ENCODE measurements at regions not wholly inside any gene's neighbourhood (a gene's known extent, or its start where the extent isn't known, plus 50 kb on each side); places are given as distances from the start of the nearest gene placed in this dataset.

DNA sequence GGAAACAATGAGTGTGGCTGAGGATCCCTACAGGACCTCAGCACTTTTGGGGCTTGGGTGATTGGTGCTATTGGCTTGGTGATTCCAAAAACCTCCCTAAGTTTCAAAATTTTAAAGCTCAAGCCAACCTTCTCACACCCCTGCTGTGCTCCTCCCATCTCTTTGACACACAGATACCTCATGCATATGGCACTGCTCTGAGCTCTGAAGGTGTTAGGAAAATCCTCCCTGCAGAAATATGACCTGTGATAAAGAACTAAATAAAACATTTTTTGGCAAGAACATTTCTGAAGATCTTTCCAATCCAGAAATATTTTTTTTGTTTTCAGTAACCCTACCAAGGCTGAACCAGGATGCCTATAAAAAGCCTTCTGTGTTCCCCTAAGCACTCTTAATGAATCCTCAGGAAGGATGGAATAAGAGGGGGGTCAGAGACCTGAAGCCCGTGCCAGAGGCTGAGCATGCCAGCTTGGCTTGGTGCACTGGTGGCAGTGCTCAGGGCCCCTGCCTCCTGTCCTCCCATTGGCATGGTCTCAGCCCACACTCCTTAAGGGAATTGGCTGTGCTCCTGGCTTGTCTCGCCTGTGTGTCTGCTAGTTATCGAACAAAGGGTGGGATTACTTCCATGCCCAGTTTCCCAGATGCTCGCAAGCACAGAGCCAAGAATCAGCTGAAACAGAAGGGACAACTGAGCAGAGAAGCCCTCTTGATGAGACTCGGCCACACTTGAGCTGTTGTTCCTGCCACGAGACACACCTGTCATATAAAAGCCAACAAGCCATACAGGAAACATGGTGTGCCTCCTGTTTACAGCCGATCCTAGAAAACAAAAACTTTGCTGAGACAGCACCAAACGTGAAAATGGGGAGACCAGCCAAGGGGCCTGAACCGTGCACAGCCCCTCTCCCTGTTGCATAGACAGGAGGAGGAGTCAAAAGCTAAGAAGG is 132.7 kb upstream of the EEA1 start:
- H3K27ac ChIP-seq (ENCODE audit: low read depth, low read length), result no peak overlapping the region
- H3K9me3 ChIP-seq (ENCODE audit: insufficient read depth, low read depth, low read length), result no peaks in the 10 kb centered on the region
- 0 out of 2 replicates have a peak, but pooled peaks cover 5% of the 10 kb centered on the region for H3K4me1 ChIP-seq (ENCODE audit: insufficient read depth, low read length)
- no peaks in the 10 kb centered on the region for H3K36me3 ChIP-seq (ENCODE audit: insufficient read depth, low read length)
- no peak overlapping the region for H3K9ac ChIP-seq (ENCODE audit: low read depth, low read length)
- H3K4me3 ChIP-seq (ENCODE audit: low read length), result no peak overlapping the region
- whole genome bisulfite sequencing, result 86% methylated on average over 9 of the region's 9 CpGs
- H3K27me3 ChIP-seq (ENCODE audit: insufficient read depth, low read length), result no peaks in the 10 kb centered on the region

DNA sequence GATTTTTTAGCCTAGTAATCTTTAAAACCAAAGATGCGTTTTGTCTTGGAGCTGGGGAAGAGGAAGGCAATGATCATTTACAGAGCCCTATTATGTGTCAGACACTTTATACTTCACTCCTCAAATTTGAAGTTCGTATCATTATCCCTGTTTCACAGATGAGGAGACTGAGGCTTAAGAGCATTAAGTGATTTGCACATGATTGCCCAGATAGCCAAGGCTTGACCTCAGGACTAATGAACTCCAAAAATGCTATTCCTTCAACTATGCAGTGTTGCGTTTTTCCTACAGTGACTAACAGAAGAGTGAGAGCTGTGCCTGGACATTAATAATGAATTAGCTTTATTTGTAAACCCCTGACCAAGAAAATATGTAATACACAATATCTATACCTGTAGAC is 136.8 kb upstream of the EEA1 start:
- no peaks in the 10 kb centered on the region for H3K9me3 ChIP-seq (ENCODE audit: insufficient read depth, low read depth, low read length)
- 93% methylated on average over 3 of the region's 3 CpGs for WGBS
- 0 out of 2 replicates have a peak, but pooled peaks cover 4% of the 10 kb centered on the region for H3K4me1 ChIP-seq (ENCODE audit: insufficient read depth, low read length)
- no peak overlapping the region for H3K4me3 ChIP-seq (ENCODE audit: low read length)
- H3K27ac ChIP-seq (ENCODE audit: low read depth, low read length), result no peak overlapping the region
- peaks cover 12% of the 10 kb centered on the region for H3K27me3 ChIP-seq (ENCODE audit: insufficient read depth, low read length)
- H3K36me3 ChIP-seq (ENCODE audit: insufficient read depth, low read length), result no peaks in the 10 kb centered on the region
- H3K9ac ChIP-seq (ENCODE audit: low read depth, low read length), result no peak overlapping the region

DNA sequence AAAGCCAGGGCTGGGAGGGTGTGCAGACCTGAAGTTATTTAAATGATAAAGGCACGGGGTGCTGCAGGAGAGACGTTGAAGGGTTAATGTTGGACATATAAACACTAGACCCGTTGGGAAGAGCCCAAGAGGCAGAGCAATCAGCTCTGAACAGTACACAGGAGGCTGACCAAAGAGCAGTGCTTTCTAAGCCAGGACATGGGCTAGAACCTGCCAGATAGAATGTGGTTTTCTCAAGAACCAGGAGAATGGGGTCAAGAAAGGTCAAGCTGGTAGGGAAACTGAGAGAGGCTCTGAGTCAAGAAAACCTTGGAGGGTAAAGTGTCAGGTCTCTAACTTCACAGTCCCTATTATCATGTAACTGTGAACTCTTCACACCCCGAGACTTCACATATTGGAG is 143.2 kb upstream of the EEA1 start:
- H3K9ac ChIP-seq (ENCODE audit: low read depth, low read length), result no peak overlapping the region
- H3K9me3 ChIP-seq (ENCODE audit: insufficient read depth, low read depth, low read length), result no peaks in the 10 kb centered on the region
- no peak overlapping the region for H3K4me3 ChIP-seq (ENCODE audit: low read length)
- H3K27me3 ChIP-seq (ENCODE audit: insufficient read depth, low read length), result peaks cover 39% of the 10 kb centered on the region
- WGBS, result 46% methylated on average over 3 of the region's 4 CpGs
- peaks cover 4% of the 10 kb centered on the region for H3K4me1 ChIP-seq (ENCODE audit: insufficient read depth, low read length)
- no peak overlapping the region for H3K27ac ChIP-seq (ENCODE audit: low read depth, low read length)
- no peaks in the 10 kb centered on the region for H3K36me3 ChIP-seq (ENCODE audit: insufficient read depth, low read length)

DNA sequence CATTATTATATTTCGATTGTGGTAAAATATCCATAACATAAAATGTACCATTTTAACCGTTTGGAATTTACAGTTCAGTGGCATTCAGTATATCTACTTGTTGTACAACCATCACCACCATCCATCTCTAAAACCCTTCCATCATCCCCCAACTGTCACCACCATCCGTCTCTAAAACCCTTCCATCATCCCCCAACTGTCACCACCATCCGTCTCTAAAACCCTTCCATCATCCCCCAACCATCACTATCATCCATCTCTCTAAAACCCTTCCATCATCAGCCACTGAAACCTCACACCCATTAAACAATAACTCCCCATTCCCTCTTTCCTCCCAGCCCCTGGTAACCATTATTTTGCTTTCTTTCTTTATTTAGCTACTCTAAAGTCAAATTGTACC is 144.2 kb upstream of the EEA1 start:
- H3K4me1 ChIP-seq (ENCODE audit: insufficient read depth, low read length), result peaks cover 4% of the 10 kb centered on the region
- no peak overlapping the region for H3K27ac ChIP-seq (ENCODE audit: low read depth, low read length)
- no peak overlapping the region for H3K4me3 ChIP-seq (ENCODE audit: low read length)
- H3K27me3 ChIP-seq (ENCODE audit: insufficient read depth, low read length), result peaks cover 39% of the 10 kb centered on the region
- no peaks in the 10 kb centered on the region for H3K9me3 ChIP-seq (ENCODE audit: insufficient read depth, low read depth, low read length)
- H3K36me3 ChIP-seq (ENCODE audit: insufficient read depth, low read length), result no peaks in the 10 kb centered on the region
- no peak overlapping the region for H3K9ac ChIP-seq (ENCODE audit: low read depth, low read length)
- WGBS, result 57% methylated on average over 3 of the region's 4 CpGs

DNA sequence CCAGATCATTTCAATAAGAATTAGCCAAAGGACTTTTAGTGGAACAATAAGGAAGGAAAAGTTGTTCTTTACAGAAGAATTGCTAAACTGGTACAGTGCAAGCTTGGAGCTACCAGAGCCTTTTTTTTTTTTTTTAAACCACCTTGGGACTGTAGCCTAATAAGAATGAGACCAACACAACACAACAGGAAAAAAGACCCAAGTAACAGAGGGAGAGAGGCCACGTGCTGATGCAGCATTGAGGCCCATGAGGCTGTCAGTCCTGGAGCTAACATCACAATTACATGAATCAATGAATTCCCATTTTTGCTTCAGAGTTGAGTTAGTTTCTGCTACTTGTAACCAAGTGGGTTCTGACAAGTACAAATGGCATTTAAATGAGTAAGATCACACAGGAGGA is 149.0 kb upstream of the EEA1 start:
- Histone ChIP-seq H3K4me1 (ENCODE audit: insufficient read depth, low read length) (peaks cover 29% of the 10 kb centered on the region), H3K27me3 (ENCODE audit: insufficient read depth, low read length) (peaks cover 16% of the 10 kb centered on the region), H3K9ac (ENCODE audit: low read depth, low read length) (no peak overlapping the region), H3K36me3 (ENCODE audit: insufficient read depth, low read length) (no peaks in the 10 kb centered on the region), H3K27ac (ENCODE audit: low read depth, low read length) (no peak overlapping the region), H3K4me3 (ENCODE audit: low read length) (no peak overlapping the region), H3K9me3 (ENCODE audit: insufficient read depth, low read depth, low read length) (no peaks in the 10 kb centered on the region)
- 40% methylated on average over 1 of the region's 1 CpG for WGBS

DNA sequence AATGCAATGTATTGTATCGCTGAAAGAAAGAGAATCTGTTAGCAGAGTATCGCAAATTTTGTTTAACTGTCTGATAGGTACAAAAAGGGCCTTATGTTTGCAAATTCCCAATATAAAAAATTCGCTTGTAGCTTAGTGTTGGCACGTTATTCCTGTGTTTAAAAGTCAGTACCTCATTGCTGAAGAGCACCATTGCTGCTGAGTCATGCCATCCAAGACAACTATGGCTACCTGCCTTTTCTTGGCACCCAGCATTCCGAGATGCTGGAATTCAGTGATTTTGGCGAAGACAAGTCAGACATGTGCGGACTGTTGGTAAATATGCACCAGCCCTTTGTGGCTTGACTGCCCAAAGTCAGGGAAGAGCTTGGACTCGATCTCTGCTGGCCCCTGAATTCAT is 149.5 kb upstream of the EEA1 start:
- Histone ChIP-seq H3K27me3 (ENCODE audit: insufficient read depth, low read length) (peaks cover 11% of the 10 kb centered on the region), H3K4me1 (ENCODE audit: insufficient read depth, low read length) (peaks cover 29% of the 10 kb centered on the region), H3K27ac (ENCODE audit: low read depth, low read length) (no peak overlapping the region), H3K9ac (ENCODE audit: low read depth, low read length) (no peak overlapping the region), H3K4me3 (ENCODE audit: low read length) (no peak overlapping the region), H3K9me3 (ENCODE audit: insufficient read depth, low read depth, low read length) (no peaks in the 10 kb centered on the region), H3K36me3 (ENCODE audit: insufficient read depth, low read length) (no peaks in the 10 kb centered on the region)
- WGBS, result 96% methylated on average over 8 of the region's 8 CpGs

DNA sequence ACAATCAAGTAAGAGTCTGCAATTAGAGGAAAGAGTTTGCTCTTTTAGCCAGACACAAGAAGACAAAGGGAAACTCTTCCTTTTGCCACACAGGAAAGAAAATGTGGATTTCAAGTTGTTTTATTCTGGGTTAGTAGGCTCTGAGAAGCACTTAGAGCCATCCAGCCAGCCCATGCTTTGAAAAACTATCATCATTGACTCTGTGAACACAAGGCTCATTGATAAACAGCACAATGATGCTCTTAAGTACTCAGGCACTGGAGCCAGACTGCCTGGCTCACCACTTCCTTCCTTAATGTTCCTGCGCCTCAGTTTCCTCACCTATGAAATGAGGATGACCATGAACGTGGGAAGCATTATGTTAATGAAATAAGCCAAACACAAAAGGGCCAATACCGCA is 150.2 kb upstream of the EEA1 start:
- no peaks in the 10 kb centered on the region for H3K36me3 ChIP-seq (ENCODE audit: insufficient read depth, low read length)
- no peaks in the 10 kb centered on the region for H3K9me3 ChIP-seq (ENCODE audit: insufficient read depth, low read depth, low read length)
- no peak overlapping the region for H3K9ac ChIP-seq (ENCODE audit: low read depth, low read length)
- 94% methylated on average over 3 of the region's 3 CpGs for WGBS
- H3K4me1 ChIP-seq (ENCODE audit: insufficient read depth, low read length), result peaks cover 26% of the 10 kb centered on the region
- H3K27me3 ChIP-seq (ENCODE audit: insufficient read depth, low read length), result 0 out of 2 replicates have a peak, but pooled peaks cover 5% of the 10 kb centered on the region
- H3K27ac ChIP-seq (ENCODE audit: low read depth, low read length), result no peak overlapping the region; the same call in 1 of the 2 replicates
- H3K4me3 ChIP-seq (ENCODE audit: low read length), result no peak overlapping the region

DNA sequence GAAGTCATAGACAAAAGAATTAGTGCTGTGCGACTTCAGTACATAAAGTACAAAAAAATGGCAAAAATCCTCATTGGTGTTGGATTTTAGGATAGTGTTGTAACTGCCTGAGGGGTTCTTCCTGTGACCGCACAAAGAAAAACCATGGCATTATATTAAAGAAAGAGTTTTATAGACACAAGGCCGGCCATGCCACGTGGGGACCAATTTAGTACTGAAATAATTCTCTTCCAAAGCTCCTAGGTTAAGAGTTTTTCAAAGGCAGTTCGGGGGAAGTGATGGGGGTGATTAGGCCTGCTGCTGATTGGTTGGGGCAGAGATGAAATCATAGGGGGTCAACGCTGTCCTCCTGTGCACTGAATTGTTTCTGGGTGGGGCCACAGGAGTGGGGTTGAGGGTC is 150.9 kb upstream of the EEA1 start:
- 53% methylated on average over 6 of the region's 6 CpGs for WGBS
- H3K4me1 ChIP-seq (ENCODE audit: insufficient read depth, low read length), result peaks cover 25% of the 10 kb centered on the region
- H3K9ac ChIP-seq (ENCODE audit: low read depth, low read length), result peak overlapping the region; percentile 50; the same call in 1 of the 2 replicates
- 0 out of 2 replicates have a peak, but pooled peaks cover 5% of the 10 kb centered on the region for H3K27me3 ChIP-seq (ENCODE audit: insufficient read depth, low read length)
- no peaks in the 10 kb centered on the region for H3K9me3 ChIP-seq (ENCODE audit: insufficient read depth, low read depth, low read length)
- peak overlapping the region; percentile 88 for H3K27ac ChIP-seq (ENCODE audit: low read depth, low read length)
- H3K36me3 ChIP-seq (ENCODE audit: insufficient read depth, low read length), result no peaks in the 10 kb centered on the region
- peak overlapping the region; percentile 5; the same call in 1 of the 2 replicates for H3K4me3 ChIP-seq (ENCODE audit: low read length)

DNA sequence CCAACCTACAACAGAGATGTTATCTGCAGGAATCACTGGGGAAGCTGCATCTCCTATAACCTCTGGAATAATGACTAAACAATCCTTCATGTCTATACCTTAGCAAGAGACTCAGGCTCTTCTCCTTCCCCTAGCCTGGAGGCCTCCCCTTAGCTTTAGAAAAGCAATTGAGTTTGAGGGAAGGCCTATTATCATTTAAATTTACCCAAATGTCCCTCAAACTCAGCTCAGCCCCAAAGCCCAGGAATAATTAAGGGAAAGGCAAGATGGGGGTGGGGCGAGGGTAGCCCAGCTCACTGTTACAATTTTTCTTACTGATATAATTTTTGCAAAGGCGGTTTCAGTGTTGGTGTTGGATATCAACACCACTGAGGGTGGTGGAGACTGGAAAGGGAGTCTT is 151.4 kb upstream of the EEA1 start:
- Histone ChIP-seq H3K36me3 (ENCODE audit: insufficient read depth, low read length) (no peaks in the 10 kb centered on the region), H3K4me3 (ENCODE audit: low read length) (peak overlapping the region; percentile 5), H3K27me3 (ENCODE audit: insufficient read depth, low read length) (0 out of 2 replicates have a peak, but pooled peaks cover 5% of the 10 kb centered on the region), H3K9ac (ENCODE audit: low read depth, low read length) (peak overlapping the region; percentile 50), H3K27ac (ENCODE audit: low read depth, low read length) (peak overlapping the region; percentile 88), H3K4me1 (ENCODE audit: insufficient read depth, low read length) (peaks cover 25% of the 10 kb centered on the region), H3K9me3 (ENCODE audit: insufficient read depth, low read depth, low read length) (no peaks in the 10 kb centered on the region)
- 16% methylated on average over 2 of the region's 2 CpGs for WGBS

DNA sequence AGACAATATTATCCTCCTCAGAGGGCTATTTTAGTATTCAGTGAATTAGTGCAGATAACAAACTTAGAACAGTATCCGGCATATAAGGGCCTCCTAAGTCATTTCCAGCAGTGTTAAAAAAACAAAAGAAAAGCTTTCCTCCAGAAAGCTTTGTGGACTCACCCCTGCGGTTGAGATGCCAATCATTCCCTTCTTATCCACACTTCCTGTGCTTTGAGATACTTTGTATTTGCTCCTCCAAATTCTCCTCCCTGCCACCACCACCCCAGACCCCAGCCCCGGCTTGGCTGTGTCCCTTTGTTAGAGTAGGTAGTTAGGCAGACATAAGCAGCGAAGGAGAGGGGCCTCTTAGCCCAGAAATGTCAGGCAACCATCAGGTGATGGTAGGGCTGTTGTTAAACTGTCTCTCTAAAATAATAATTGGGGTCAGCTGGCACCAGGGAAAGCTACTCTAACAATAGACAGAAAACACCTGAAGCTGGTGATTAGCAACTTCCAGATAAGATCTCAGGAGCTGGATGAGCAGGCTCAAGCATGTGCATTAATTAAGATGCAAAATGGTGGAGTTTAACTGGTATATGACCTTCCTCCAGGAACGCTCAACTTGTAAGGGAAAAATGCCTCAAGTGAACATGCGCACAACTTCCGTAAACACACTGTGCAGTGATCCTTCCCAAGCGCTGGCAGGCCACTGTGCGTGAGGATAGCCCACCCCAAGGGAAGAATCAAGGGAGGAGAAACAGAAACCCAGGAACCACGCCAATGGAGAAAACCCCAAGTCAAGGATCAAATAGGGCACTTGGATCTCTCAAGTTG is 152.1 kb upstream of the EEA1 start:
- Histone ChIP-seq H3K27me3 (ENCODE audit: insufficient read depth, low read length) (0 out of 2 replicates have a peak, but pooled peaks cover 2% of the 10 kb centered on the region), H3K4me3 (ENCODE audit: low read length) (peak overlapping the region; percentile 5), H3K36me3 (ENCODE audit: insufficient read depth, low read length) (no peaks in the 10 kb centered on the region), H3K4me1 (ENCODE audit: insufficient read depth, low read length) (peaks cover 25% of the 10 kb centered on the region), H3K9ac (ENCODE audit: low read depth, low read length) (peak overlapping the region; percentile 41; the same call in 1 of the 2 replicates), H3K9me3 (ENCODE audit: insufficient read depth, low read depth, low read length) (peaks cover 3% of the 10 kb centered on the region; the same call in 1 of the 2 replicates), H3K27ac (ENCODE audit: low read depth, low read length) (peak overlapping the region; percentile 88)
- WGBS, result 58% methylated on average over 10 of the region's 10 CpGs

DNA sequence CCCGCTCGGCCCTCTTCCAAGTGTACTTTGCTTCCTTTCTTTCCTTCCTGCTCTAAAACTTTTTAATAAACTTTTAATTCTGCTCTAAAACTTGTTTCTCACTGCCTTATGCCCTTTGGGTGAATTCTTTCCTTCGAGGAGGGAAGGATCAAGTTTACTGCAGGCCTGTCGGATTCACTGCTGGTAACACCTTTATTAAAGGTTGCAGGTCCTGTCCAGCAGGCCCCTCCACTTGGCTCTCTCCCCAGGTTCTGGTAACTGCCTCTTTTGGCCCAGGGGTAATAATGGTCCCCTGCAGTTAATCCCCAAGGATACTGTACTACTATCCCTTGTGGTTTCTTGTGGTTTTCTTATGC is 152.7 kb upstream of the EEA1 start:
- no peak overlapping the region for H3K4me3 ChIP-seq (ENCODE audit: low read length)
- no peaks in the 10 kb centered on the region; the same call in 1 of the 2 replicates for H3K36me3 ChIP-seq (ENCODE audit: insufficient read depth, low read length)
- 90% methylated on average over 4 of the region's 4 CpGs for WGBS
- H3K9ac ChIP-seq (ENCODE audit: low read depth, low read length), result no peak overlapping the region
- peaks cover 9% of the 10 kb centered on the region; the same call in 1 of the 2 replicates for H3K9me3 ChIP-seq (ENCODE audit: insufficient read depth, low read depth, low read length)
- H3K27me3 ChIP-seq (ENCODE audit: insufficient read depth, low read length), result no peaks in the 10 kb centered on the region
- H3K27ac ChIP-seq (ENCODE audit: low read depth, low read length), result peak overlapping the region; percentile 88
- H3K4me1 ChIP-seq (ENCODE audit: insufficient read depth, low read length), result peaks cover 25% of the 10 kb centered on the region

Measured in HUES64 (cell line).